Vagina (tissue), 2 donors: ENCODE measurements at regions not wholly inside any gene's neighbourhood (a gene's known extent, or its start where the extent isn't known, plus 50 kb on each side); places are given as distances from the start of the nearest gene placed in this dataset.

Experiments
- DNase-seq, 2 donors: peaks; one replicate each; pipeline ENCODE4 v3.0.0-alpha.2; 2017; ENCODE audit errors: extremely low spot score in 2 of 2
- H3K27ac ChIP-seq: fragments of 200-600 bp; sonication (generic); one replicate; pipeline ENCODE4 v1.5.1; 2019
- H3K27me3 ChIP-seq: fragments of 200-600 bp; sonication (generic); one replicate; pipeline ENCODE4 v1.5.1; 2019
- H3K36me3 ChIP-seq, 2 donors: fragments of 200-600 bp; sonication (generic); one replicate each; pipeline ENCODE4 v1.5.1; 2017 to 2019
- H3K4me1 ChIP-seq: fragments of 200-600 bp; sonication (generic); one replicate; pipeline ENCODE4 v1.5.1; 2019
- H3K4me3 ChIP-seq, 2 donors: fragments of 200-600 bp; sonication (generic); 1 replicate in 1 of 2; 2 replicates in 1 of 2; pipeline ENCODE4 v1.5.1; 2016 to 2019
- H3K9me3 ChIP-seq: fragments of 200-600 bp; sonication (generic); one replicate; pipeline ENCODE4 v1.5.1; 2019
- POLR2A ChIP-seq, 2 donors: fragments of 450-650 bp; IDR thresholded peaks; one replicate each; pipeline ENCODE4 v1.6.1; 2017; ENCODE audit warnings: antibody characterized with exemption in 2 of 2, mild to moderate bottlenecking in 2 of 2, moderate library complexity in 2 of 2
- POLR2AphosphoS5 ChIP-seq, 2 donors: sonication (generic); formaldehyde crosslinking; IDR thresholded peaks; one replicate each; pipeline ENCODE4 v1.9.0; 2017; ENCODE audit warnings: antibody characterized with exemption in 2 of 2, mild to moderate bottlenecking in 2 of 2, low read depth in 1 of 2; ENCODE audit not compliant: insufficient read depth in 1 of 2
- intact Hi-C: fragments of 100-400 bp; cut with DNase I; formaldehyde crosslinking; loops from one replicate; pipeline ENCODE4 v1.15.1; 2023
- TF ChIP-seq, protein P1 (sequence below), 3 experiments: fragments of 450-650 bp in 2 of 3; fragments of 200-600 bp in 1 of 3; sonication (generic) in 1 of 3; IDR thresholded peaks; one replicate each; pipeline ENCODE4 v1.5.1; 2017 to 2019; ENCODE audit warnings: antibody characterized with exemption in 3 of 3, mild to moderate bottlenecking in 2 of 3, moderate library complexity in 2 of 3

- DNase-seq = no peak
- TF ChIP-seq, protein P1, sequence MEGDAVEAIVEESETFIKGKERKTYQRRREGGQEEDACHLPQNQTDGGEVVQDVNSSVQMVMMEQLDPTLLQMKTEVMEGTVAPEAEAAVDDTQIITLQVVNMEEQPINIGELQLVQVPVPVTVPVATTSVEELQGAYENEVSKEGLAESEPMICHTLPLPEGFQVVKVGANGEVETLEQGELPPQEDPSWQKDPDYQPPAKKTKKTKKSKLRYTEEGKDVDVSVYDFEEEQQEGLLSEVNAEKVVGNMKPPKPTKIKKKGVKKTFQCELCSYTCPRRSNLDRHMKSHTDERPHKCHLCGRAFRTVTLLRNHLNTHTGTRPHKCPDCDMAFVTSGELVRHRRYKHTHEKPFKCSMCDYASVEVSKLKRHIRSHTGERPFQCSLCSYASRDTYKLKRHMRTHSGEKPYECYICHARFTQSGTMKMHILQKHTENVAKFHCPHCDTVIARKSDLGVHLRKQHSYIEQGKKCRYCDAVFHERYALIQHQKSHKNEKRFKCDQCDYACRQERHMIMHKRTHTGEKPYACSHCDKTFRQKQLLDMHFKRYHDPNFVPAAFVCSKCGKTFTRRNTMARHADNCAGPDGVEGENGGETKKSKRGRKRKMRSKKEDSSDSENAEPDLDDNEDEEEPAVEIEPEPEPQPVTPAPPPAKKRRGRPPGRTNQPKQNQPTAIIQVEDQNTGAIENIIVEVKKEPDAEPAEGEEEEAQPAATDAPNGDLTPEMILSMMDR (IDR thresholded peaks at IDR 0.05) = no peak
- TF ChIP-seq POLR2AphosphoS5 (IDR thresholded peaks at IDR 0.05; ENCODE audit: insufficient read depth in 1 of 2, low read depth in 1 of 2) (no peak), POLR2A (IDR thresholded peaks at IDR 0.05) (no peak)
- Histone ChIP-seq H3K27ac (no peak overlapping the region), H3K4me3 (no peak overlapping the region), H3K4me1 (no peaks in the 10 kb centered on the region), H3K27me3 (no peaks in the 10 kb centered on the region), H3K36me3 (no peaks in the 10 kb centered on the region), H3K9me3 (no peaks in the 10 kb centered on the region)
- intact Hi-C loops = no loop called here
These were observed 219.9 kb upstream of the ATXN7L3B start for GRCh38 chr12:74317741-74318140.

GRCh38 chr12:74319886-74320285 is 217.7 kb upstream of the ATXN7L3B start:
- no peak for TF ChIP-seq POLR2AphosphoS5 (IDR thresholded peaks at IDR 0.05; ENCODE audit: insufficient read depth in 1 of 2, low read depth in 1 of 2)
- TF ChIP-seq, protein P1 (IDR thresholded peaks at IDR 0.05) = no peak
- TF ChIP-seq POLR2A (IDR thresholded peaks at IDR 0.05) = no peak
- Histone ChIP-seq H3K9me3 (no peaks in the 10 kb centered on the region), H3K36me3 (no peaks in the 10 kb centered on the region), H3K4me1 (no peaks in the 10 kb centered on the region), H3K27ac (no peak overlapping the region), H3K4me3 (no peak overlapping the region), H3K27me3 (no peaks in the 10 kb centered on the region)
- intact Hi-C loops = no loop called here
- DNase-seq = no peak

GRCh38 chr12:74321381-74321780 is 216.3 kb upstream of the ATXN7L3B start:
- TF ChIP-seq POLR2AphosphoS5 (IDR thresholded peaks at IDR 0.05; ENCODE audit: insufficient read depth in 1 of 2, low read depth in 1 of 2) = no peak
- no peak for TF ChIP-seq POLR2A (IDR thresholded peaks at IDR 0.05)
- TF ChIP-seq, protein P1 (IDR thresholded peaks at IDR 0.05) = no peak
- Histone ChIP-seq H3K9me3 (no peaks in the 10 kb centered on the region), H3K4me1 (no peaks in the 10 kb centered on the region), H3K27me3 (no peaks in the 10 kb centered on the region), H3K36me3 (no peaks in the 10 kb centered on the region), H3K4me3 (no peak overlapping the region), H3K27ac (no peak overlapping the region)
- no peak for DNase-seq
- intact Hi-C loops = no loop called here

DNA sequence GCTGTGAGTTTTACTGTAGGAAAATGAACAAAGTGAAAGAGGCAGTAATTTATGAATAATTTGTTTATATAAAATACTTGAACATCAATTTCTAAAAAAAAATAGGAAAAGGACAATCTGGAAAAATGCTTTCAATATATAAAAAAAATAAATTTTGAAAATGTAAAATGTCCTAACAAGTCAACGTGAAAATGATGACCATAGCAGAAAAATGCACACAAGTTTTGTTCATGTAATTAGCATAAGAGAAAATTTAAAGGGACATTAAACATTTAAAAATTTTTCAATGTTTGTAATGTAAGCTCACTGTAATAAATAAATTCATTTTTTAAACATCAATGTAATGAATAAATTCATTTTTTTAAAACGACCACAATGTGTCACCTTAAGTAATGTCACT is 214.8 kb upstream of the ATXN7L3B start:
- no peaks in the 10 kb centered on the region for H3K27me3 ChIP-seq
- H3K4me1 ChIP-seq = no peaks in the 10 kb centered on the region
- no peaks in the 10 kb centered on the region for H3K36me3 ChIP-seq
- intact Hi-C loops = no loop called here
- H3K27ac ChIP-seq = no peak overlapping the region
- no peaks in the 10 kb centered on the region for H3K9me3 ChIP-seq
- no peak overlapping the region for H3K4me3 ChIP-seq
- TF ChIP-seq, protein P1 (IDR thresholded peaks at IDR 0.05) = no peak
- no peak for TF ChIP-seq POLR2A (IDR thresholded peaks at IDR 0.05)
- no peak for TF ChIP-seq POLR2AphosphoS5 (IDR thresholded peaks at IDR 0.05; ENCODE audit: insufficient read depth in 1 of 2, low read depth in 1 of 2)
- no peak for DNase-seq

- Histone ChIP-seq H3K4me1 (no peaks in the 10 kb centered on the region), H3K27ac (no peak overlapping the region), H3K36me3 (no peaks in the 10 kb centered on the region), H3K9me3 (no peaks in the 10 kb centered on the region), H3K27me3 (no peaks in the 10 kb centered on the region), H3K4me3 (no peak overlapping the region)
- intact Hi-C loops = no loop called here
- DNase-seq = no peak
- TF ChIP-seq POLR2A (IDR thresholded peaks at IDR 0.05) (no peak), POLR2AphosphoS5 (IDR thresholded peaks at IDR 0.05; ENCODE audit: insufficient read depth in 1 of 2, low read depth in 1 of 2) (no peak)
- TF ChIP-seq, protein P1 (IDR thresholded peaks at IDR 0.05) = no peak
These were observed 209.0 kb upstream of the ATXN7L3B start for GRCh38 chr12:74328623-74329022.
